ENCODE measurements at regions not wholly inside any gene's neighbourhood (a gene's known extent, or its start where the extent isn't known, plus 50 kb on each side); places are given as distances from the start of the nearest gene placed in this dataset.

DNA sequence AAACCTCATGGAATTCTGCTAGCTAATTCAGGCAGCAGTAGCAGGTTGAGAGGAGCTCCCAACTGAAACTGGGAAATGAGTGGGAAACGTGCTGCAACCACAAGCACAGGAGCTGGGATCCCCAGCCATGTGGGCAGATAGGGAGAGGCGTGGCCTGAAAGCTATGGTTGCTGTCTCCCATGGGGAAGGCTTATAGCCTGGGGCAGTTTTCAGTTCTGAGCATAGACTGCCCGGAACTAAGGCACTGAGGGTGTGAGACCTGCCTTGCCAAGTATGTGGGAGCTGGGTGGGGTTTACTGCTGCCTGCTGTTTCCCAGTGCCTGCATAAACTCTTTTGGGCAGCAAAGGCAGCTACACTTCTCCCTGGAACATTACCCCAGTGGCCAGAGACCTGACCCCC lies 229.5 kb downstream of the TUSC7 start:
- H3K9me3 Mint-ChIP-seq: peaks cover 0 to 17% (median 2%) of the 10 kb centered on the region in 3 donors
- peaks cover 6% of the 10 kb centered on the region for H3K27me3 Mint-ChIP-seq
- H3K4me1 Mint-ChIP-seq: no peaks in the 10 kb centered on the region
- H3K36me3 Mint-ChIP-seq: no peaks in the 10 kb centered on the region
- no peak overlapping the region for H3K4me3 Mint-ChIP-seq
- no peak overlapping the region for H3K27ac Mint-ChIP-seq

DNA sequence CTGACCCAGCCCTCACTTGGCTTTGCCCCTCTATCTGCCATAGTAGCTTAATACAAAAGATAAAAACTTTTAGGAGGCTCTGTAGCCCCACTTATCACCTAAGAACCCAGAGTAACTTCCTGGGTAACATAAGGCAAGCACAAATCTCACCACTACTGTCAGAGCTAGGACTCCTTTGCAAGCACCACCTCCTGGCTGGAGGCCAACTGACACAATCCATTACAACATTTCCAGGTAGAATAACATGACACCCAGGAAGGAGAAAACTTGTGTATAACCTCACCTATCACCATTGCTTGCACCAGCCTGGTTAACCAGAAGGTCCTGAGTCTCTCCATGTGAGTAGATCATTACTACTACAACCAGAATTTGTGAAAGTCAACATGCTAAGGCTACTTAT lies 230.0 kb downstream of the TUSC7 start:
- H3K36me3 Mint-ChIP-seq: no peaks in the 10 kb centered on the region
- no peak overlapping the region for H3K27ac Mint-ChIP-seq
- no peaks in the 10 kb centered on the region for H3K4me1 Mint-ChIP-seq
- peaks cover 6% of the 10 kb centered on the region for H3K27me3 Mint-ChIP-seq
- H3K9me3 Mint-ChIP-seq: peaks cover 0 to 17% (median 2%) of the 10 kb centered on the region in 3 donors
- H3K4me3 Mint-ChIP-seq: no peak overlapping the region

DNA sequence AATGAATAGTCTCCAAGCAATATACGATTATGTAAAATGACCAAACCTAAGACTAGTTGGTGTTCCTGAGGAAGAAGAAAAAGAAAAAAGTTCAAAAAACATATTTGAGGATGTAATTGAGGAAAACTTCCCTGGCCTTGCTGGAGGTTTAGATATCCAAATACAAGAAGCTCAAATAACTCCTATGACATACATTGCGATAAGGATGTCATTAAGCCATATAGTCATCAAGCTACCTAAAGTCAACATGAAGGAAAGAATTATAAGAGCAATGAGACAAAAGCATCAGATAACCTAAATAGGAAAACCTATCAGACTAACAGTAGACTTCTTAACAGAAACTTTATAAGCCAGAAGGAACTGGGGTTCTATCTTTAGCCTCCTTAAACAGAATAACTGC lies 231.1 kb downstream of the TUSC7 start:
- Mint-ChIP-seq H3K9me3 (peaks cover 0 to 17% (median 2%) of the 10 kb centered on the region in 3 donors), H3K4me1 (no peaks in the 10 kb centered on the region), H3K27me3 (no peaks in the 10 kb centered on the region), H3K27ac (no peak overlapping the region), H3K36me3 (peaks cover 1% of the 10 kb centered on the region), H3K4me3 (no peak overlapping the region)

- H3K27me3 Mint-ChIP-seq: no peaks in the 10 kb centered on the region
- H3K4me3 Mint-ChIP-seq: no peak overlapping the region
- H3K4me1 Mint-ChIP-seq: no peaks in the 10 kb centered on the region
- no peak overlapping the region for H3K27ac Mint-ChIP-seq
- H3K36me3 Mint-ChIP-seq: peaks cover 1% of the 10 kb centered on the region
- peaks cover 0 to 11% (median 0%) of the 10 kb centered on the region in 3 donors for H3K9me3 Mint-ChIP-seq
Measured at GRCh38 chr3:116946376-116946775, 236.8 kb downstream of the TUSC7 start.

DNA sequence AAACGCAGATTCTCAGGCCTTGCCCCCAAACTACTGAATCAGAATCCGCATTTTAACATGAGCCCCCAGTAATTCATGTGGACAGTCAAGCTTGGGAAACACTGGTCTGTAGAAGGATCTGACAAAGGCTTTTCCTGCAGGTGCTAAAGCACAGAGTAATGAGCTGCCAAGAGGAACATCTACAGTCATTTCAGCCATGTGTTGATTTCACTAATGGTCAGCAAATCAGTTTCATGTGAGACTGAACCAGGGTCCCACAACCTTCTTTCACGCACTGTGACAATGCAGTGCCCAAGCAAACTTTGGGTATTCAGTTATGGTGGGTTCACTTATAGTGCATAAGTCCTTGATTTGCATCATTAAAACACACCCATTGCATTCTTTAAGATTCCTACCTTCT lies 237.6 kb downstream of the TUSC7 start:
- Mint-ChIP-seq H3K4me3 (no peak overlapping the region), H3K9me3 (peaks cover 0 to 5% (median 0%) of the 10 kb centered on the region in 3 donors), H3K27me3 (no peaks in the 10 kb centered on the region), H3K36me3 (peaks cover 1% of the 10 kb centered on the region), H3K27ac (no peak overlapping the region), H3K4me1 (no peaks in the 10 kb centered on the region)

- peaks cover 0 to 3% (median 0%) of the 10 kb centered on the region in 3 donors for H3K9me3 Mint-ChIP-seq
- peaks cover 1% of the 10 kb centered on the region for H3K36me3 Mint-ChIP-seq
- no peaks in the 10 kb centered on the region for H3K4me1 Mint-ChIP-seq
- H3K27me3 Mint-ChIP-seq: no peaks in the 10 kb centered on the region
- H3K4me3 Mint-ChIP-seq: no peak overlapping the region
- H3K27ac Mint-ChIP-seq: no peak overlapping the region
Measured at GRCh38 chr3:116947809-116948208, 238.2 kb downstream of the TUSC7 start.

- Mint-ChIP-seq H3K4me1 (no peaks in the 10 kb centered on the region), H3K9me3 (no peaks in the 10 kb centered on the region), H3K27ac (no peak overlapping the region), H3K27me3 (no peaks in the 10 kb centered on the region), H3K36me3 (no peaks in the 10 kb centered on the region), H3K4me3 (no peak overlapping the region)
Measured at GRCh38 chr3:116950301-116951055, 240.9 kb downstream of the TUSC7 start.

- no peaks in the 10 kb centered on the region for H3K36me3 Mint-ChIP-seq
- H3K4me1 Mint-ChIP-seq: no peaks in the 10 kb centered on the region
- no peaks in the 10 kb centered on the region for H3K9me3 Mint-ChIP-seq
- H3K27ac Mint-ChIP-seq: no peak overlapping the region
- no peak overlapping the region for H3K4me3 Mint-ChIP-seq
- H3K27me3 Mint-ChIP-seq: no peaks in the 10 kb centered on the region
Measured at GRCh38 chr3:116951610-116952009, 242.0 kb downstream of the TUSC7 start.

GRCh38 chr3:116958291-116958690 lies 248.7 kb downstream of the TUSC7 start:
- Mint-ChIP-seq H3K4me3 (no peak overlapping the region), H3K27ac (no peak overlapping the region), H3K36me3 (no peaks in the 10 kb centered on the region), H3K4me1 (peaks cover 0 to 2% (median 0%) of the 10 kb centered on the region in 3 donors), H3K9me3 (no peaks in the 10 kb centered on the region), H3K27me3 (no peaks in the 10 kb centered on the region)

GRCh38 chr3:116961106-116961505 lies 251.5 kb downstream of the TUSC7 start:
- no peak overlapping the region for H3K27ac Mint-ChIP-seq
- H3K36me3 Mint-ChIP-seq: no peaks in the 10 kb centered on the region
- peaks cover 2% of the 10 kb centered on the region for H3K27me3 Mint-ChIP-seq
- no peak overlapping the region for H3K4me3 Mint-ChIP-seq
- no peaks in the 10 kb centered on the region for H3K9me3 Mint-ChIP-seq
- peaks cover 0 to 2% (median 0%) of the 10 kb centered on the region in 3 donors for H3K4me1 Mint-ChIP-seq

DNA sequence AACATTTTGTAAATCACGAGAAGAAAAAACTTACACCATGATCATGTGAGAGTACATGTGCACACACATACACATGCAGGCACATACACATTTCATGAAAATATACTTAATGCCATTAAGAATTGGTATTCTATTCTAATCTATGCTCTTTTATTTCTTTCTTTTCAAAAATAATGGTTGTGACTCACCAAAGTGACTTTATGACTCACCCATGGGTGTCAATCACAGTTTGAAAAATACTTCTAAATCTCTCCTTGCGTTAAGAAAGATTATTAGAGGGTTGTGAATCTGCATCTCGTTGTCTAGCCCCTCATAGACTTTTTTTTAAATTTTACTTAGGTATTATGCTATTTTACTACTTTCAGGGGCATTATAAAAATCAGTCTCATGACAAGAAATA lies 254.2 kb downstream of the TUSC7 start:
- Mint-ChIP-seq H3K36me3 (no peaks in the 10 kb centered on the region), H3K4me3 (no peak overlapping the region), H3K4me1 (peaks cover 0 to 3% (median 2%) of the 10 kb centered on the region in 3 donors), H3K27ac (no peak overlapping the region), H3K27me3 (peaks cover 2% of the 10 kb centered on the region), H3K9me3 (no peaks in the 10 kb centered on the region)

GRCh38 chr3:116966649-116967048 lies 257.1 kb downstream of the TUSC7 start:
- peaks cover 2% of the 10 kb centered on the region for H3K27me3 Mint-ChIP-seq
- H3K9me3 Mint-ChIP-seq: no peaks in the 10 kb centered on the region
- no peaks in the 10 kb centered on the region for H3K36me3 Mint-ChIP-seq
- H3K4me3 Mint-ChIP-seq: no peak overlapping the region
- peaks cover 0 to 3% (median 0%) of the 10 kb centered on the region in 3 donors for H3K4me1 Mint-ChIP-seq
- no peak overlapping the region for H3K27ac Mint-ChIP-seq

- no peaks in the 10 kb centered on the region for H3K9me3 Mint-ChIP-seq
- H3K27me3 Mint-ChIP-seq: peaks cover 2% of the 10 kb centered on the region
- H3K4me1 Mint-ChIP-seq: peaks cover 0 to 3% (median 0%) of the 10 kb centered on the region in 3 donors
- H3K27ac Mint-ChIP-seq: no peak overlapping the region
- H3K4me3 Mint-ChIP-seq: no peak overlapping the region
- no peaks in the 10 kb centered on the region for H3K36me3 Mint-ChIP-seq
Measured at GRCh38 chr3:116969135-116969534, 259.6 kb downstream of the TUSC7 start.

DNA sequence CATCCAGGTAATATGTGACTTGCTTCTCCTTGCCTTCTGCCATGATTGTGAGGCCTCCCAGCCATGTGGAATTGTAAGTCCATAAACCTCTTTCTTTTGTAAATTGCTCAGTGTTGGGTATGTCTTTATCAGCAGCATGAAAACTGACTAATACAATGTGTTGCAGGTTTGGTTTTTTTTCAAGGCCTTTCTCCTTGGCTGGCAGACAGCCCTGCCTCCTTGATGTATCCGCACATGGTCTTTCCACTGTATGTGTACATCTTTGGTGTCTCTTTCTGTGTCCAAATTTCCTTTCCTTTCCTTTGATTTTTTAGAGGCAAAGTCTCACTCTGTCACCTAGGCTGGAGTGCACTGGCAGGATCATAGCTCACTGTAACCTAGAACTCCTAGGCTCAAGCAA lies 260.1 kb downstream of the TUSC7 start:
- no peaks in the 10 kb centered on the region for H3K36me3 Mint-ChIP-seq
- no peaks in the 10 kb centered on the region for H3K9me3 Mint-ChIP-seq
- no peak overlapping the region for H3K4me3 Mint-ChIP-seq
- no peak overlapping the region for H3K27ac Mint-ChIP-seq
- H3K4me1 Mint-ChIP-seq: peaks cover 0 to 3% (median 0%) of the 10 kb centered on the region in 3 donors
- H3K27me3 Mint-ChIP-seq: no peaks in the 10 kb centered on the region

DNA sequence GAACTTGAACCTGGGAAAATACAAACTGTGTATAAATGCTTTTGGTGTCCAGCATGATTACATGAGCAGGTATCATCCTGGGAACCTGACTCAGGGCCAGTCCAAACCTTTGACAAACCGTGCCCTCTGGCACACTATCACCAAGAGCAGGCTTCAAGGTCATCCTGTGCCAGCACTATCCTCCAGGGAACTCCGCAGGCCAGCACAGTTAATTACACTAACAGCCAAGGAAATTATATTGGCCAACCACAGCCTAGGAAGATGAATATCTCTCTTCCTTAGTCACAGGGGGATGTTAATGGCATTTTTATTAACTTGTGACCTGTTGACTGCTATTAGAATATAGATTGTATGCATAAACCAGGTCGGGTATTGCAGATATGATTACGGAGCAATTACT lies 262.0 kb downstream of the TUSC7 start:
- Mint-ChIP-seq H3K4me1 (peaks cover 0 to 3% (median 0%) of the 10 kb centered on the region in 3 donors), H3K27ac (no peak overlapping the region), H3K27me3 (no peaks in the 10 kb centered on the region), H3K36me3 (peaks cover 1% of the 10 kb centered on the region), H3K4me3 (no peak overlapping the region), H3K9me3 (peaks cover 0 to 1% (median 0%) of the 10 kb centered on the region in 3 donors)

DNA sequence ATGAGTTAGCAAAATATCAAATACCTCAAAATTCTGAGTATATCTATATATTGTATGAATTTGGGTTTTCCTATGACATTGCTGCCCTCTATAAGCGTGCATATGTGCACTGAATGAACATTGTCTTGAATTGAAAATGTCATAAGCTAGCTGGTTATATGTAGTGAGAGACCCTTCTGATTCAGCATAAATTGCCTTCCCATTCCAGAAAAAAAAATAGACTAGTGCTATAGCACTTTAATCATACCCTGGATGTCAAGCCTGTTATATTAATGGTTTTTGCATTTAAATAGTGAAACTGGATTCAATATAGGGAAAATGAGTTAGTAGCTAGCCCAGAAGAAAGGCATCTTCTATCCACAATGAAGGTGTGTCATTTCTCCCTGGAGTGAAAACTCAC lies 265.1 kb downstream of the TUSC7 start:
- Mint-ChIP-seq H3K9me3 (peaks cover 0 to 1% (median 0%) of the 10 kb centered on the region in 3 donors), H3K4me3 (no peak overlapping the region), H3K4me1 (no peaks in the 10 kb centered on the region), H3K27me3 (no peaks in the 10 kb centered on the region), H3K36me3 (peaks cover 1% of the 10 kb centered on the region), H3K27ac (no peak overlapping the region)

Data from IgD-negative memory B cell (primary cell).